DND-41 (cell line): ENCODE measurements at regions not wholly inside any gene's neighbourhood (a gene's known extent, or its start where the extent isn't known, plus 50 kb on each side); places are given as distances from the start of the nearest gene placed in this dataset.

Experiments used
- CTCF ChIP-seq: IDR thresholded peaks from 2 replicates; pipeline ENCODE4 v1.5.1; 2012; ENCODE audit warnings: borderline replicate concordance, low read length, moderate library complexity, mild to moderate bottlenecking; ENCODE audit not compliant: poor library complexity, severe bottlenecking; ENCODE audit errors: extremely low read depth
- EZH2 ChIP-seq: IDR thresholded peaks from 3 replicates; pipeline ENCODE4 v1.6.1; 2012; ENCODE audit warnings: borderline replicate concordance, low read depth, mild to moderate bottlenecking, moderate library complexity, low read length, inconsistent platforms; ENCODE audit not compliant: severe bottlenecking

- no peak for TF ChIP-seq CTCF
- TF ChIP-seq EZH2 = no peak
Observed at GRCh38 chr7:17030559-17030958, 148.8 kb upstream of the AGR3 start.
